ENCODE measurements at regions not wholly inside any gene's neighbourhood (a gene's known extent, or its start where the extent isn't known, plus 50 kb on each side); places are given as distances from the start of the nearest gene placed in this dataset.

GRCh38 chr4:36532670-36533379, 251.4 kb downstream of the DTHD1 start:
- Histone ChIP-seq H3K36me3 (no peaks in the 10 kb centered on the region), H3K4me3 (no peak overlapping the region), H3K9me3 (peaks cover 0 to 21% (median 14%) of the 10 kb centered on the region in 4 donors), H3K4me1 (no peaks in the 10 kb centered on the region), H3K27me3 (no peaks in the 10 kb centered on the region), H3K27ac (no peak overlapping the region)
- no peak for TF ChIP-seq POLR2AphosphoS5 (IDR thresholded peaks at IDR 0.05)
- TF ChIP-seq POLR2A (IDR thresholded peaks at IDR 0.05) = no peak
- TF ChIP-seq CTCF (IDR thresholded peaks at IDR 0.05) = no peak
- no peak for TF ChIP-seq EP300 (IDR thresholded peaks at IDR 0.05)
- 49 to 61% (median 55%) methylated on average over 4 of the region's 4 CpGs for WGBS, 5 donors
- intact Hi-C loops (cut with DNase I; ENCODE audit: low total_unique reads) = no loop called here
- no peak for DNase-seq

GRCh38 chr4:36533944-36534343, 252.5 kb downstream of the DTHD1 start:
- H3K27ac ChIP-seq = no peak overlapping the region
- H3K4me3 ChIP-seq = no peak overlapping the region
- DNase-seq = no peak
- H3K9me3 ChIP-seq = peaks cover 0 to 10% (median 8%) of the 10 kb centered on the region in 4 donors
- no peaks in the 10 kb centered on the region for H3K27me3 ChIP-seq
- intact Hi-C loops (cut with DNase I; ENCODE audit: low total_unique reads) = no loop called here
- WGBS, 5 donors = 55 to 83% (median 76%) methylated on average over 1 of the region's 1 CpG
- TF ChIP-seq EP300 (IDR thresholded peaks at IDR 0.05) (no peak), POLR2A (IDR thresholded peaks at IDR 0.05) (no peak), CTCF (IDR thresholded peaks at IDR 0.05) (no peak)
- H3K4me1 ChIP-seq = no peaks in the 10 kb centered on the region
- no peaks in the 10 kb centered on the region for H3K36me3 ChIP-seq

- H3K4me3 ChIP-seq = no peak overlapping the region
- TF ChIP-seq CTCF (IDR thresholded peaks at IDR 0.05) = no peak
- no peak for TF ChIP-seq POLR2A (IDR thresholded peaks at IDR 0.05)
- no peak for TF ChIP-seq POLR2AphosphoS5 (IDR thresholded peaks at IDR 0.05)
- TF ChIP-seq EP300 (IDR thresholded peaks at IDR 0.05) = no peak
- no peaks in the 10 kb centered on the region for H3K9me3 ChIP-seq
- no peaks in the 10 kb centered on the region for H3K4me1 ChIP-seq
- no peak overlapping the region for H3K27ac ChIP-seq
- no peaks in the 10 kb centered on the region for H3K27me3 ChIP-seq
- H3K36me3 ChIP-seq = no peaks in the 10 kb centered on the region
- intact Hi-C loops (cut with DNase I; ENCODE audit: low total_unique reads) = no loop called here
- 80 to 97% (median 88%) methylated on average over 1 of the region's 1 CpG for WGBS, 5 donors
- no peak for DNase-seq
Measured at GRCh38 chr4:36547383-36547782, 266.0 kb downstream of the DTHD1 start.

- WGBS, 5 donors = 84 to 94% (median 90%) methylated on average over 3 of the region's 3 CpGs
- Histone ChIP-seq H3K9me3 (no peaks in the 10 kb centered on the region), H3K36me3 (no peaks in the 10 kb centered on the region), H3K4me3 (no peak overlapping the region), H3K4me1 (no peaks in the 10 kb centered on the region), H3K27ac (no peak overlapping the region), H3K27me3 (no peaks in the 10 kb centered on the region)
- no peak for DNase-seq
- TF ChIP-seq EP300 (IDR thresholded peaks at IDR 0.05) = no peak
- no peak for TF ChIP-seq POLR2AphosphoS5 (IDR thresholded peaks at IDR 0.05)
- TF ChIP-seq POLR2A (IDR thresholded peaks at IDR 0.05) = no peak
- no peak for TF ChIP-seq CTCF (IDR thresholded peaks at IDR 0.05)
- intact Hi-C loops (cut with DNase I; ENCODE audit: low total_unique reads) = no loop called here
Measured at GRCh38 chr4:36549252-36549651, 267.8 kb downstream of the DTHD1 start.

Measured in stomach (tissue), 8 donors.